Upper lobe of left lung (tissue), 6 donors: ENCODE measurements at regions not wholly inside any gene's neighbourhood (a gene's known extent, or its start where the extent isn't known, plus 50 kb on each side); places are given as distances from the start of the nearest gene placed in this dataset.

Experiments
- ATAC-seq, 2 donors: fragments of 200-7000 bp; cut with Tn5 transposase; one replicate each; pipeline ENCODE4 v1.9.1; 2022; ENCODE audit warnings: mild to moderate bottlenecking in 2 of 2, moderate library complexity in 2 of 2; ENCODE audit not compliant: low FRiP score in 2 of 2
- DNase-seq, 2 donors: peaks; one replicate each; pipeline ENCODE4 v3.0.0-alpha.2; 2019 to 2020
- H3K27ac ChIP-seq, 4 donors: fragments of 200-600 bp; sonication (generic); one replicate each; pipeline ENCODE4 v1.5.1; 2016 to 2019
- H3K27me3 ChIP-seq, 4 donors: fragments of 200-600 bp; sonication (generic); one replicate each; pipeline ENCODE4 v1.5.1; 2017 to 2019
- H3K36me3 ChIP-seq, 4 donors: fragments of 200-600 bp; sonication (generic); one replicate each; pipeline ENCODE4 v1.5.1; 2016 to 2019
- H3K4me1 ChIP-seq, 4 donors: fragments of 200-600 bp; sonication (generic); one replicate each; pipeline ENCODE4 v1.5.1; 2018 to 2019
- H3K4me3 ChIP-seq, 4 donors: fragments of 200-600 bp; sonication (generic); one replicate each; pipeline ENCODE4 v1.5.1; 2017 to 2019; ENCODE audit warnings: mild to moderate bottlenecking in 2 of 4, moderate library complexity in 1 of 4
- H3K9me3 ChIP-seq, 4 donors: fragments of 200-600 bp; sonication (generic); one replicate each; pipeline ENCODE4 v1.5.1; 2018 to 2019
- CTCF ChIP-seq, 6 experiments: fragments of 450-650 bp in 4 of 6; fragments of 200-600 bp in 2 of 6; sonication (generic) in 2 of 6; IDR thresholded peaks; one replicate each; pipeline ENCODE4 v1.5.1; 2016 to 2019; ENCODE audit warnings: antibody characterized with exemption in 6 of 6
- EP300 ChIP-seq, 4 donors: sonication (generic); formaldehyde crosslinking; IDR thresholded peaks; one replicate each; pipeline ENCODE4 v1.5.1; 2017; ENCODE audit warnings: antibody characterized with exemption in 4 of 4, control low read depth in 2 of 4
- POLR2A ChIP-seq, 4 donors: fragments of 450-650 bp; IDR thresholded peaks; one replicate each; pipeline ENCODE4 v1.5.1; 2016 to 2017; ENCODE audit warnings: antibody characterized with exemption in 4 of 4, mild to moderate bottlenecking in 2 of 4
- POLR2AphosphoS5 ChIP-seq, 2 donors: sonication (generic); formaldehyde crosslinking; IDR thresholded peaks; one replicate each; pipeline ENCODE4 v1.5.1; 2017; ENCODE audit warnings: antibody characterized with exemption in 2 of 2
- WGBS, 2 donors: methylation state at CpG; one replicate each; pipeline ENCODE4 v1.1.5; 2017 to 2018; 5-methylcytosine and 5-hydroxymethylcytosine counted together
- donor health status: DM: no; HTN: no; CAD: no; lungs with moderate emphysema.
- donor health status: DM: no; HTN: yes; CAD: no; lungs with severe emphysema.

- Histone ChIP-seq H3K27me3 (no peaks in the 10 kb centered on the region), H3K4me3 (no peak overlapping the region), H3K4me1 (peaks cover 0 to 2% (median 0%) of the 10 kb centered on the region in 4 donors), H3K9me3 (no peaks in the 10 kb centered on the region), H3K36me3 (no peaks in the 10 kb centered on the region), H3K27ac (no peak overlapping the region)
- TF ChIP-seq POLR2A (IDR thresholded peaks at IDR 0.05) (no peak), POLR2AphosphoS5 (IDR thresholded peaks at IDR 0.05) (no peak), CTCF (IDR thresholded peaks at IDR 0.05) (no peak), EP300 (IDR thresholded peaks at IDR 0.05) (no peak)
- DNase-seq: no peak
- ATAC-seq: no peak
These were observed 223.5 kb downstream of the KLF12 start for GRCh38 chr13:73910733-73911132.

GRCh38 chr13:73908809-73909208 lies 225.4 kb downstream of the KLF12 start:
- Histone ChIP-seq H3K9me3 (no peaks in the 10 kb centered on the region), H3K4me1 (no peaks in the 10 kb centered on the region), H3K36me3 (no peaks in the 10 kb centered on the region), H3K27ac (no peak overlapping the region), H3K4me3 (no peak overlapping the region), H3K27me3 (no peaks in the 10 kb centered on the region)
- TF ChIP-seq CTCF (IDR thresholded peaks at IDR 0.05) (no peak), POLR2AphosphoS5 (IDR thresholded peaks at IDR 0.05) (no peak), POLR2A (IDR thresholded peaks at IDR 0.05) (no peak), EP300 (IDR thresholded peaks at IDR 0.05) (no peak)
- WGBS, 2 donors: 94 to 96% methylated on average over 5 of the region's 5 CpGs
- ATAC-seq (no peak), DNase-seq (no peak)

- 94 to 96% methylated on average over 3 of the region's 3 CpGs for WGBS, 2 donors
- Histone ChIP-seq H3K27ac (no peak overlapping the region), H3K27me3 (no peaks in the 10 kb centered on the region), H3K9me3 (no peaks in the 10 kb centered on the region), H3K4me1 (no peaks in the 10 kb centered on the region), H3K36me3 (no peaks in the 10 kb centered on the region), H3K4me3 (no peak overlapping the region)
- ATAC-seq (no peak), DNase-seq (no peak)
- TF ChIP-seq POLR2A (IDR thresholded peaks at IDR 0.05): no peak
These were observed 229.6 kb downstream of the KLF12 start for GRCh38 chr13:73904625-73905024.

- 95 to 97% methylated on average over 7 of the region's 7 CpGs for WGBS, 2 donors
- Histone ChIP-seq H3K36me3 (no peaks in the 10 kb centered on the region), H3K4me3 (no peak overlapping the region)
These were observed 230.6 kb downstream of the KLF12 start for GRCh38 chr13:73903561-73903960.

GRCh38 chr13:73902847-73903246 lies 231.4 kb downstream of the KLF12 start:
- no peaks in the 10 kb centered on the region for H3K4me1 ChIP-seq
- TF ChIP-seq EP300 (IDR thresholded peaks at IDR 0.05): no peak
- no peaks in the 10 kb centered on the region for H3K9me3 ChIP-seq
- H3K36me3 ChIP-seq: no peaks in the 10 kb centered on the region
- ATAC-seq (no peak), DNase-seq (no peak)
- H3K27me3 ChIP-seq: no peaks in the 10 kb centered on the region
- H3K4me3 ChIP-seq: no peak overlapping the region
- no peak overlapping the region for H3K27ac ChIP-seq

More at GRCh38 chr13:73903561-73903960, 230.6 kb downstream of the KLF12 start:
- no peak for ATAC-seq
- H3K9me3 ChIP-seq: no peaks in the 10 kb centered on the region
- H3K4me1 ChIP-seq: no peaks in the 10 kb centered on the region
- no peak for DNase-seq
- TF ChIP-seq EP300 (IDR thresholded peaks at IDR 0.05): no peak
- no peak for TF ChIP-seq POLR2AphosphoS5 (IDR thresholded peaks at IDR 0.05)
- no peak for TF ChIP-seq CTCF (IDR thresholded peaks at IDR 0.05)
- H3K27ac ChIP-seq: no peak overlapping the region
- no peaks in the 10 kb centered on the region for H3K27me3 ChIP-seq

GRCh38 chr13:73902296-73902695 lies 231.9 kb downstream of the KLF12 start:
- no peak overlapping the region for H3K27ac ChIP-seq
- 39 to 46% methylated on average over 4 of the region's 4 CpGs for WGBS, 2 donors

More at GRCh38 chr13:73902296-73902695, 231.9 kb downstream of the KLF12 start:
- Histone ChIP-seq H3K9me3 (no peaks in the 10 kb centered on the region), H3K27me3 (no peaks in the 10 kb centered on the region), H3K36me3 (no peaks in the 10 kb centered on the region), H3K4me3 (no peak overlapping the region), H3K4me1 (no peaks in the 10 kb centered on the region)
- DNase-seq (no peak), ATAC-seq (no peak)
- TF ChIP-seq POLR2AphosphoS5 (IDR thresholded peaks at IDR 0.05) (no peak), CTCF (IDR thresholded peaks at IDR 0.05) (no peak), EP300 (IDR thresholded peaks at IDR 0.05) (no peak)
